GM23338 (cell line): ENCODE measurements at regions not wholly inside any gene's neighbourhood (a gene's known extent, or its start where the extent isn't known, plus 50 kb on each side); places are given as distances from the start of the nearest gene placed in this dataset.

Source experiments
- ATAC-seq: fragments of 200-7000 bp; cut with Tn5 transposase; 3 replicates; pipeline ENCODE4 v1.9.1; 2020
- DNase-seq: peaks from one replicate; pipeline ENCODE4 v3.0.0-alpha.2; 2015; ENCODE audit warnings: low spot score
- H2AFZ ChIP-seq: fragments of 200-600 bp; sonication (generic); 2 replicates; pipeline ENCODE4 v1.8.0; 2016; ENCODE audit warnings: antibody characterized with exemption, mild to moderate bottlenecking, moderate library complexity
- H3F3A ChIP-seq: fragments of 200-600 bp; sonication (generic); replicated peaks from 2 replicates; pipeline ENCODE4 v1.8.0; 2017; ENCODE audit warnings: antibody characterized with exemption, mixed run types, low read depth
- H3K27ac ChIP-seq: fragments of 200-600 bp; sonication (generic); 2 replicates; pipeline ENCODE4 v1.6.1; 2016; ENCODE audit warnings: low read depth
- H3K27me3 ChIP-seq: fragments of 200-600 bp; sonication (generic); 2 replicates; pipeline ENCODE4 v1.8.0; 2016; ENCODE audit warnings: mild to moderate bottlenecking, mixed run types, moderate library complexity; ENCODE audit not compliant: insufficient read depth
- H3K36me3 ChIP-seq: fragments of 200-600 bp; sonication (generic); 2 replicates; pipeline ENCODE4 v1.8.0; 2016; ENCODE audit warnings: mild to moderate bottlenecking; ENCODE audit not compliant: insufficient read depth
- H3K4me1 ChIP-seq: fragments of 200-600 bp; sonication (generic); 2 replicates; pipeline ENCODE4 v1.8.0; 2016; ENCODE audit warnings: mild to moderate bottlenecking, moderate library complexity; ENCODE audit not compliant: insufficient read depth
- H3K4me2 ChIP-seq: fragments of 200-600 bp; sonication (generic); 2 replicates; pipeline ENCODE4 v1.7.1; 2017; ENCODE audit warnings: mixed run types
- H3K4me3 ChIP-seq: fragments of 200-600 bp; sonication (generic); 2 replicates; pipeline ENCODE4 v1.6.1; 2016; ENCODE audit warnings: mixed run types
- H3K79me2 ChIP-seq: fragments of 200-600 bp; sonication (generic); replicated peaks from 2 replicates; pipeline ENCODE4 v1.8.0; 2017; ENCODE audit warnings: mild to moderate bottlenecking; ENCODE audit not compliant: insufficient read depth
- H3K9me2 ChIP-seq: fragments of 200-600 bp; sonication (generic); 2 replicates; pipeline ENCODE4 v1.8.0; 2017; ENCODE audit not compliant: insufficient read depth
- H4K20me1 ChIP-seq: fragments of 200-600 bp; sonication (generic); replicated peaks from 2 replicates; pipeline ENCODE4 v1.8.0; 2017; ENCODE audit warnings: mild to moderate bottlenecking; ENCODE audit not compliant: insufficient read depth
- H3K27ac Mint-ChIP-seq: 2 replicates; pipeline ENCODE4 v1.8.0; 2020; ENCODE audit warnings: inconsistent platforms, mild to moderate bottlenecking, moderate library complexity, mixed read lengths
- H3K27me3 Mint-ChIP-seq: 3 replicates; pipeline ENCODE4 v1.8.0; 2022; ENCODE audit warnings: low read depth, mild to moderate bottlenecking, moderate library complexity, mixed read lengths, inconsistent platforms; ENCODE audit not compliant: insufficient read depth, poor library complexity
- H3K36me3 Mint-ChIP-seq: 3 replicates; pipeline ENCODE4 v1.8.0; 2021; ENCODE audit warnings: low read depth, mild to moderate bottlenecking, inconsistent platforms, moderate library complexity, mixed read lengths
- H3K4me1 Mint-ChIP-seq: 3 replicates; pipeline ENCODE4 v1.8.0; 2020; ENCODE audit warnings: mild to moderate bottlenecking, inconsistent platforms, mixed read lengths
- H3K4me3 Mint-ChIP-seq: 3 replicates; pipeline ENCODE4 v1.8.0; 2021; ENCODE audit warnings: moderate library complexity, mild to moderate bottlenecking, inconsistent platforms, mixed read lengths
- H3K9me3 Mint-ChIP-seq: 3 replicates; pipeline ENCODE4 v1.8.0; 2020; ENCODE audit warnings: moderate library complexity, mild to moderate bottlenecking, inconsistent platforms, mixed read lengths
- CREB1 ChIP-seq: fragments of 250-450 bp; sonication (Bioruptor Pico); IDR thresholded peaks from 2 replicates; pipeline ENCODE4 v1.5.0; 2020; ENCODE audit warnings: low read depth, mild to moderate bottlenecking, moderate library complexity
- ETS1 ChIP-seq: IDR thresholded peaks from 2 replicates; pipeline ENCODE4 v1.6.1; 2016; ENCODE audit warnings: antibody characterized with exemption
- EZH2 ChIP-seq: fragments of 200-600 bp; sonication (generic); IDR thresholded peaks from one replicate; pipeline ENCODE4 v1.8.0; 2017; ENCODE audit warnings: antibody characterized with exemption, mild to moderate bottlenecking, low read depth; ENCODE audit not compliant: unreplicated experiment
- EZH2phosphoT487 ChIP-seq: fragments of 200-600 bp; sonication (generic); IDR thresholded peaks from one replicate; pipeline ENCODE4 v1.8.1; 2018; ENCODE audit warnings: antibody characterized with exemption; ENCODE audit not compliant: unreplicated experiment
- JUNB ChIP-seq: IDR thresholded peaks from one replicate; pipeline ENCODE4 v1.6.1; 2016; ENCODE audit warnings: antibody characterized with exemption; ENCODE audit not compliant: unreplicated experiment
- NANOG ChIP-seq: IDR thresholded peaks from 2 replicates; pipeline ENCODE4 v1.6.1; 2016; ENCODE audit warnings: antibody characterized with exemption, borderline replicate concordance
- POLR2AphosphoS5 ChIP-seq: IDR thresholded peaks from 2 replicates; pipeline ENCODE4 v1.6.1; 2016; ENCODE audit warnings: antibody characterized with exemption, low read depth
- REST ChIP-seq: IDR thresholded peaks from one replicate; pipeline ENCODE4 v1.6.1; 2018; ENCODE audit warnings: antibody characterized with exemption; ENCODE audit not compliant: unreplicated experiment
- STAT1 ChIP-seq: IDR thresholded peaks from one replicate; pipeline ENCODE4 v1.6.1; 2016; ENCODE audit warnings: antibody characterized with exemption; ENCODE audit not compliant: unreplicated experiment
- ZNF114 ChIP-seq: fragments of 250-450 bp; sonication (Bioruptor Pico); IDR thresholded peaks from 2 replicates; pipeline ENCODE4 v1.5.0; 2020; ENCODE audit warnings: mild to moderate bottlenecking, moderate library complexity
- ZNF331 ChIP-seq: fragments of 250-450 bp; sonication (Bioruptor Pico); IDR thresholded peaks from 2 replicates; pipeline ENCODE4 v1.5.0; 2020; ENCODE audit warnings: low read depth, mild to moderate bottlenecking, moderate library complexity
- TF ChIP-seq, protein P1 (sequence below), 2 experiments: fragments of 200-600 bp in 1 of 2; sonication (generic) in 1 of 2; conservative IDR thresholded peaks; 2 replicates each; pipeline versions ENCODE4 v1.5.1 to v1.6.1; 2016 to 2017; ENCODE audit warnings: antibody characterized with exemption in 2 of 2, low read depth in 2 of 2, mild to moderate bottlenecking in 2 of 2, moderate library complexity in 1 of 2

- Mint-ChIP-seq H3K27ac (no peak overlapping the region), H3K9me3 (no peaks in the 10 kb centered on the region), H3K36me3 (no peaks in the 10 kb centered on the region), H3K4me1 (no peaks in the 10 kb centered on the region), H3K27me3 (no peaks in the 10 kb centered on the region), H3K4me3 (no peak overlapping the region)
- ATAC-seq, result no peak
- H2AFZ ChIP-seq, result no peak overlapping the region
- H3K27me3 ChIP-seq, result no peaks in the 10 kb centered on the region
- TF ChIP-seq EZH2 (no peak), NANOG (no peak), ETS1 (no peak), JUNB (no peak), REST (no peak), EZH2phosphoT487 (no peak), STAT1 (no peak), ZNF114 (CRISPR knock-in tag) (no peak), POLR2AphosphoS5 (no peak), CREB1 (CRISPR knock-in tag) (no peak), ZNF331 (CRISPR knock-in tag) (no peak)
- TF ChIP-seq, protein P1, sequence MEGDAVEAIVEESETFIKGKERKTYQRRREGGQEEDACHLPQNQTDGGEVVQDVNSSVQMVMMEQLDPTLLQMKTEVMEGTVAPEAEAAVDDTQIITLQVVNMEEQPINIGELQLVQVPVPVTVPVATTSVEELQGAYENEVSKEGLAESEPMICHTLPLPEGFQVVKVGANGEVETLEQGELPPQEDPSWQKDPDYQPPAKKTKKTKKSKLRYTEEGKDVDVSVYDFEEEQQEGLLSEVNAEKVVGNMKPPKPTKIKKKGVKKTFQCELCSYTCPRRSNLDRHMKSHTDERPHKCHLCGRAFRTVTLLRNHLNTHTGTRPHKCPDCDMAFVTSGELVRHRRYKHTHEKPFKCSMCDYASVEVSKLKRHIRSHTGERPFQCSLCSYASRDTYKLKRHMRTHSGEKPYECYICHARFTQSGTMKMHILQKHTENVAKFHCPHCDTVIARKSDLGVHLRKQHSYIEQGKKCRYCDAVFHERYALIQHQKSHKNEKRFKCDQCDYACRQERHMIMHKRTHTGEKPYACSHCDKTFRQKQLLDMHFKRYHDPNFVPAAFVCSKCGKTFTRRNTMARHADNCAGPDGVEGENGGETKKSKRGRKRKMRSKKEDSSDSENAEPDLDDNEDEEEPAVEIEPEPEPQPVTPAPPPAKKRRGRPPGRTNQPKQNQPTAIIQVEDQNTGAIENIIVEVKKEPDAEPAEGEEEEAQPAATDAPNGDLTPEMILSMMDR (conservative IDR thresholded peaks at IDR 0.05; ENCODE audit: low read depth in 2 of 2), result no peak
- no peaks in the 10 kb centered on the region for H3K4me1 ChIP-seq
- H3K4me3 ChIP-seq, result no peak overlapping the region
- H3K4me2 ChIP-seq, result no peak overlapping the region
- no peaks in the 10 kb centered on the region for H3K36me3 ChIP-seq
- no peak for DNase-seq
- no peaks in the 10 kb centered on the region for H3F3A ChIP-seq
- no peaks in the 10 kb centered on the region for H4K20me1 ChIP-seq
- H3K9me2 ChIP-seq, result no peaks in the 10 kb centered on the region
- H3K27ac ChIP-seq, result no peak overlapping the region
- H3K79me2 ChIP-seq, result no peaks in the 10 kb centered on the region
Measured at GRCh38 chr3:99342383-99342782, 296.0 kb upstream of the COL8A1 start.
